ENCODE measurements at regions not wholly inside any gene's neighbourhood (a gene's known extent, or its start where the extent isn't known, plus 50 kb on each side); places are given as distances from the start of the nearest gene placed in this dataset.

GRCh38 chr4:36844448-36844847, 400.1 kb upstream of the NWD2 start:
- no peak overlapping the region for H3K4me3 ChIP-seq (replicated peaks in 1 of 3)
- H3K4me1 ChIP-seq: no peaks in the 10 kb centered on the region
- no peaks in the 10 kb centered on the region for H3K27me3 ChIP-seq
- no peak for TF ChIP-seq POLR2A (IDR thresholded peaks at IDR 0.05)
- TF ChIP-seq CTCF (IDR thresholded peaks at IDR 0.05): no peak
- H3K27ac ChIP-seq: no peak overlapping the region
- no peaks in the 10 kb centered on the region for H3K9me3 ChIP-seq
- intact Hi-C loops (cut with DNase I): no loop called here
- no peak for DNase-seq
- H3K36me3 ChIP-seq: no peaks in the 10 kb centered on the region

DNA sequence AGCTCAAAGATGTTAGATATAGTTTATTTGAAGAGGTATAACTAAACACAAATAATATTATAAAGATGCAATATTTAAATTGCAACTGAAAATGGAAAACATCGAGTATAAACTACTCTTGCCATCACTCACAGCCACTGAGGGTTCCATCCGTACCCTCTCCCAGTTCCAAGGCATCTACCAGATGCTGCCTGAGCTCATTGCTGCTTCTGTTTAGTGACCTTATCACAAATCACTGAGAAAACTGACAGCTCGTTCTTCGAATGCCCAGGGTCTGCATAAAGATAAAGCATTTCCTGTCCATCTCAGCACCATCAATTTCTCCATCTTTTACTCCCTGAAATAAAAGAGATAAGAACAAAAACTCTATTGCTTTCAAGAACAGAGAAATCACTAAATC, 391.7 kb upstream of the NWD2 start:
- WGBS, 2 donors: 64% methylated on average over 4 of the region's 4 CpGs
- TF ChIP-seq POLR2A (IDR thresholded peaks at IDR 0.05): no peak
- TF ChIP-seq CTCF (IDR thresholded peaks at IDR 0.05): no peak
- Histone ChIP-seq H3K27me3 (no peaks in the 10 kb centered on the region), H3K9me3 (no peaks in the 10 kb centered on the region), H3K27ac (no peak overlapping the region), H3K36me3 (no peaks in the 10 kb centered on the region), H3K4me3 (replicated peaks in 1 of 3) (no peak overlapping the region), H3K4me1 (no peaks in the 10 kb centered on the region)
- DNase-seq: no peak
- intact Hi-C loops (cut with DNase I): no loop called here

- Histone ChIP-seq H3K27me3 (no peaks in the 10 kb centered on the region), H3K9me3 (no peaks in the 10 kb centered on the region), H3K36me3 (no peaks in the 10 kb centered on the region), H3K4me1 (no peaks in the 10 kb centered on the region), H3K27ac (no peak overlapping the region), H3K4me3 (replicated peaks in 1 of 3) (no peak overlapping the region)
- intact Hi-C loops (cut with DNase I): no loop called here
- no peak for DNase-seq
- no peak for TF ChIP-seq POLR2A (IDR thresholded peaks at IDR 0.05)
- TF ChIP-seq CTCF (IDR thresholded peaks at IDR 0.05): no peak
- WGBS, 2 donors: 36 to 45% methylated on average over 5 of the region's 5 CpGs
These were observed 390.0 kb upstream of the NWD2 start for GRCh38 chr4:36854554-36854953.

- Histone ChIP-seq H3K27me3 (no peaks in the 10 kb centered on the region), H3K4me3 (replicated peaks in 1 of 3) (no peak overlapping the region), H3K9me3 (no peaks in the 10 kb centered on the region), H3K36me3 (no peaks in the 10 kb centered on the region), H3K27ac (no peak overlapping the region), H3K4me1 (no peaks in the 10 kb centered on the region)
- intact Hi-C loops (cut with DNase I): no loop called here
- DNase-seq: no peak
- 80% methylated on average over 2 of the region's 2 CpGs for WGBS, 2 donors
- TF ChIP-seq CTCF (IDR thresholded peaks at IDR 0.05) (no peak), POLR2A (IDR thresholded peaks at IDR 0.05) (no peak)
These were observed 380.9 kb upstream of the NWD2 start for GRCh38 chr4:36863601-36864000.

- Histone ChIP-seq H3K4me1 (no peaks in the 10 kb centered on the region), H3K27me3 (no peaks in the 10 kb centered on the region), H3K36me3 (no peaks in the 10 kb centered on the region), H3K4me3 (replicated peaks in 1 of 3) (no peak overlapping the region), H3K9me3 (no peaks in the 10 kb centered on the region), H3K27ac (no peak overlapping the region)
- TF ChIP-seq POLR2A (IDR thresholded peaks at IDR 0.05) (no peak), CTCF (IDR thresholded peaks at IDR 0.05) (no peak)
- intact Hi-C loops (cut with DNase I): no loop called here
- DNase-seq: no peak
These were observed 374.4 kb upstream of the NWD2 start for GRCh38 chr4:36870121-36870520.
